HFFc6 (cell line): ENCODE measurements at regions not wholly inside any gene's neighbourhood (a gene's known extent, or its start where the extent isn't known, plus 50 kb on each side); places are given as distances from the start of the nearest gene placed in this dataset.

Experiments
- DNase-seq: peaks from one replicate; pipeline ENCODE4 v3.0.0-alpha.2; 2018
- H3K27ac Mint-ChIP-seq: 2 replicates; pipeline ENCODE4 v1.8.0; 2020; ENCODE audit warnings: mild to moderate bottlenecking, mixed read lengths
- H3K27me3 Mint-ChIP-seq: 2 replicates; pipeline ENCODE4 v1.8.0; 2021; ENCODE audit warnings: mild to moderate bottlenecking, moderate library complexity, mixed read lengths; ENCODE audit not compliant: insufficient read depth
- H3K36me3 Mint-ChIP-seq: 2 replicates; pipeline ENCODE4 v1.8.0; 2021; ENCODE audit warnings: low read depth, mixed read lengths
- H3K4me1 Mint-ChIP-seq: 2 replicates; pipeline ENCODE4 v1.8.0; 2020; ENCODE audit warnings: low read depth, mixed read lengths
- H3K4me3 Mint-ChIP-seq: 2 replicates; pipeline ENCODE4 v1.8.0; 2020; ENCODE audit warnings: mild to moderate bottlenecking, moderate library complexity, mixed read lengths
- H3K9me3 Mint-ChIP-seq: 2 replicates; pipeline ENCODE4 v1.8.0; 2020; ENCODE audit warnings: mild to moderate bottlenecking, mixed read lengths
- TF ChIP-seq, protein P1 (sequence below): fragments of 200-600 bp; sonication (generic); IDR thresholded peaks from 2 replicates; pipeline ENCODE4 v1.5.0; 2021; ENCODE audit warnings: antibody characterized with exemption, mild to moderate bottlenecking

DNA sequence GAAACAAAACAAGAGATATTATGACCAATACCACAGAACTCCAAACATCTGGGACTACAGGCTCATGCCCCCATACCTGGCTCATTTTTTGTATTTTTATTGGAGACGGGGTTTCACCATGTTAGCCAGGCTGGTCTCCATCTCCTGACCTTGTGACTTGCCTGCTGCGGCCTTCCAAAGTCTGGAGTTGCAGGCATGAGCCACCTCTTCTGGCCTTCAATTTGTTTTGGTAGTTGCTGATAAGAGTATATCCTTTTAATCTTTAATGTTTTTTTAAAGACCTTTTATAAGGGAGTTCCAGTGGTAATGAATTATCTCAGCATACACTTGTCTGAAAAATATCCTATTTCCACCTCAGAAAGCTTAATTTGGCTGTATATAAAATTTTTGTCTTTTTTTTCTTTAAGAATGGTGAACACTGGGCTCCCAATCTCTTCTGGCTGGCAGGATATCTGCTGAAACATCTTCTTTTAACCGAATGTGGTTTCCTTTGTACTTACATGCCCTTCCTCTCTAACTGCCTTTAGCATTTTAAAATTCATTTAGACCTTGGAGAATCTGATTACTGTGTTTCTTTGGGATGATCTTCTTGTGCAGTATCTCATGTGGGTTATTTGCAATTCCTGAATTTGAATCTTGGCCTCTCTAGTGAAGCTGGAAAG lies 112.1 kb upstream of the KDM5D start:
- Mint-ChIP-seq H3K36me3 (no peaks in the 10 kb centered on the region), H3K9me3 (peaks cover 6% of the 10 kb centered on the region; the same call in 1 of the 2 replicates), H3K27me3 (no peaks in the 10 kb centered on the region), H3K4me3 (no peak overlapping the region), H3K4me1 (no peaks in the 10 kb centered on the region), H3K27ac (no peak overlapping the region)
- DNase-seq: no peak
- TF ChIP-seq, protein P1, sequence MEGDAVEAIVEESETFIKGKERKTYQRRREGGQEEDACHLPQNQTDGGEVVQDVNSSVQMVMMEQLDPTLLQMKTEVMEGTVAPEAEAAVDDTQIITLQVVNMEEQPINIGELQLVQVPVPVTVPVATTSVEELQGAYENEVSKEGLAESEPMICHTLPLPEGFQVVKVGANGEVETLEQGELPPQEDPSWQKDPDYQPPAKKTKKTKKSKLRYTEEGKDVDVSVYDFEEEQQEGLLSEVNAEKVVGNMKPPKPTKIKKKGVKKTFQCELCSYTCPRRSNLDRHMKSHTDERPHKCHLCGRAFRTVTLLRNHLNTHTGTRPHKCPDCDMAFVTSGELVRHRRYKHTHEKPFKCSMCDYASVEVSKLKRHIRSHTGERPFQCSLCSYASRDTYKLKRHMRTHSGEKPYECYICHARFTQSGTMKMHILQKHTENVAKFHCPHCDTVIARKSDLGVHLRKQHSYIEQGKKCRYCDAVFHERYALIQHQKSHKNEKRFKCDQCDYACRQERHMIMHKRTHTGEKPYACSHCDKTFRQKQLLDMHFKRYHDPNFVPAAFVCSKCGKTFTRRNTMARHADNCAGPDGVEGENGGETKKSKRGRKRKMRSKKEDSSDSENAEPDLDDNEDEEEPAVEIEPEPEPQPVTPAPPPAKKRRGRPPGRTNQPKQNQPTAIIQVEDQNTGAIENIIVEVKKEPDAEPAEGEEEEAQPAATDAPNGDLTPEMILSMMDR: no peak

DNA sequence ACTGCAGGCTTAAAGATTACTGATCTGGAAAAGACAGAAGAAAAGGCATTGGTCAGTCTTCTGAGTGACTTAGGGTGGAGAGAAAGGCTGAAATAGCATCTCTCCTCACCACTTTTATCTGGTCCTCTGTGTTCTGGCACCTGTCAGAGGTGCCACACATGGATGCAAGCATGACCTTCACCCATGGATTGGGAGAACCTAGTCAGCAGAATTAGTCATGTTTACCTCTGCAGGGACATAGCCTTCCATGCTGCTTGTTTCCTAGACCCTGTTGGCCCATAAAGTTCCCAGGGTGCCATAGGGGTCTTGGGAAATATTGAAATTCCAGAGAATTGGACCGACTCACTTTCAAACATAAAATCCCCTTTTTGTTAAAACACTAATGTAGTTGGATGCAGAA lies 98.4 kb upstream of the KDM5D start:
- DNase-seq: no peak
- Mint-ChIP-seq H3K4me3 (no peak overlapping the region), H3K36me3 (no peaks in the 10 kb centered on the region), H3K27me3 (no peaks in the 10 kb centered on the region), H3K27ac (no peak overlapping the region), H3K4me1 (no peaks in the 10 kb centered on the region), H3K9me3 (peaks cover 8% of the 10 kb centered on the region; the same call in 1 of the 2 replicates)
- TF ChIP-seq, protein P1: no peak

DNA sequence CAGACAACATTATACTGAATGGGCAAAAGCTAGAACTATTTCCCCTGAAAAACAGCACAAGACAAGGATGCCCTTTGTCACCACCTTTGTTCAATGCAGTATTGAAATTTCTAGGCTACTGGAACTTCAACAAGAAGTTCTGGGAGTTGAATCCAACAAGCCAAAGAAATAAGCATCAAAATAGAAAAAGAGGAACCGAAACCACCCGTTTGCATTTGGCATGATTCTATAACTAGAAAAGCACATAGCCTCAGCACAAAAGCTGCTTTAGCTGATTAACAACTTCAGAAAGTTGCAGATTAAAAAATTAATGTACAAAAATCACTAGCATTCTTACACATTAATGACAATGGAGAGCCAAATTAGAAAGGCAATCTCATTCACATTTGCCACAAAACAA lies 79.6 kb upstream of the KDM5D start:
- Mint-ChIP-seq H3K27ac (no peak overlapping the region), H3K4me1 (no peaks in the 10 kb centered on the region), H3K9me3 (no peaks in the 10 kb centered on the region), H3K36me3 (no peaks in the 10 kb centered on the region), H3K4me3 (no peak overlapping the region), H3K27me3 (0 out of 2 replicates have a peak, but pooled peaks cover 4% of the 10 kb centered on the region)
- TF ChIP-seq, protein P1: no peak
- no peak for DNase-seq

DNA sequence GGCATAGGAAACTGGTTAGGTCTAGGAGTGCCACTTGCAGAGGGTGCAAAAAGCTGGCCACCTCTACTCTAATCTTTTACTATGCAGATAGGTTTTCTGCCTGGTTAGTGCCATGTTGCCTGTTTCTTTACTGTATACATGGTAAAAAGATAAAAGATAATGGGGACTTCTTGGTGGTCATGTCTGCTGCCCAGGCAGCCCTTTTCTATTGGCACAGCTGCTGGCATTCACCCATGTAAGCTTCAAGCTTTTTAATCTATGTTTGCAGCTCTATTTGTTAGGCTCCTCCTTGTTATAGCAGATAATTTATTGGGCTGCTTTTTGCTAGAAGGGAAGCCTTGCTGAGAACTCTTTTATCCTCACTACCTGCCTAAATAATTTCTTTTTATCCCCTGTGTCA lies 74.0 kb upstream of the KDM5D start:
- Mint-ChIP-seq H3K27me3 (peaks cover 4% of the 10 kb centered on the region; the same call in 1 of the 2 replicates), H3K36me3 (no peaks in the 10 kb centered on the region), H3K4me1 (peaks cover 24% of the 10 kb centered on the region), H3K9me3 (no peaks in the 10 kb centered on the region), H3K4me3 (no peak overlapping the region), H3K27ac (no peak overlapping the region)
- TF ChIP-seq, protein P1: no peak
- no peak for DNase-seq

DNA sequence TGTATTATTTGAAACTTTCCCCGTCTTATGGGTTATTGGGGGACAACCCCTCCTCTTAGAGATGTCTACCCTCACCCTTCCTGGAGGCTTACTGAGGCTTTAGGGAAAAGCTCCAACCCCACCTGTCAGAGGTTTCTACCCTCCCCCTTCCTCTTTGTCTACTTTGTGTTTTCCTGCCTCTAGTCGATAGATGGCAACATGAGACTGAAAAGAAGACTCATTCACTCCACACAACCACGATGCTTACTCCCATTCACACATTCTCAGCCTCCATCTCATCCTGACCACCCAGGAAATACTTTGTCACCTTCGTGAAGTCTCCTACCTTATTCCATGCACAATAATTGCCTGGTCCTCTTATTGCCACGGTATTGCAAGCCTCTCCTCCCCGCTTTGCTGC lies 72.4 kb upstream of the KDM5D start:
- Mint-ChIP-seq H3K27ac (no peak overlapping the region), H3K9me3 (no peaks in the 10 kb centered on the region), H3K27me3 (peaks cover 6% of the 10 kb centered on the region; the same call in 1 of the 2 replicates), H3K36me3 (no peaks in the 10 kb centered on the region), H3K4me1 (peaks cover 30% of the 10 kb centered on the region), H3K4me3 (no peak overlapping the region)
- TF ChIP-seq, protein P1: peak; percentile 29; the same call in 1 of the 2 replicates
- peak; percentile 25 for DNase-seq
